Urothelium cell line (cell line): ENCODE measurements at regions not wholly inside any gene's neighbourhood (a gene's known extent, or its start where the extent isn't known, plus 50 kb on each side); places are given as distances from the start of the nearest gene placed in this dataset.

Source experiments
- DNase-seq: peaks from one replicate; pipeline ENCODE4 v3.0.0; 2011; ENCODE audit warnings: low spot score, mixed read lengths
- FAIRE-seq: peaks from 2 replicates; lab custom pipeline; 2011; peaks lifted over from hg19 to GRCh38; lab: Jason Lieb, UNC

- FAIRE-seq (no peak), DNase-seq (no peak)
These were observed 262.9 kb upstream of the TRPM3 start for GRCh38 chr9:71384343-71384742.

DNA sequence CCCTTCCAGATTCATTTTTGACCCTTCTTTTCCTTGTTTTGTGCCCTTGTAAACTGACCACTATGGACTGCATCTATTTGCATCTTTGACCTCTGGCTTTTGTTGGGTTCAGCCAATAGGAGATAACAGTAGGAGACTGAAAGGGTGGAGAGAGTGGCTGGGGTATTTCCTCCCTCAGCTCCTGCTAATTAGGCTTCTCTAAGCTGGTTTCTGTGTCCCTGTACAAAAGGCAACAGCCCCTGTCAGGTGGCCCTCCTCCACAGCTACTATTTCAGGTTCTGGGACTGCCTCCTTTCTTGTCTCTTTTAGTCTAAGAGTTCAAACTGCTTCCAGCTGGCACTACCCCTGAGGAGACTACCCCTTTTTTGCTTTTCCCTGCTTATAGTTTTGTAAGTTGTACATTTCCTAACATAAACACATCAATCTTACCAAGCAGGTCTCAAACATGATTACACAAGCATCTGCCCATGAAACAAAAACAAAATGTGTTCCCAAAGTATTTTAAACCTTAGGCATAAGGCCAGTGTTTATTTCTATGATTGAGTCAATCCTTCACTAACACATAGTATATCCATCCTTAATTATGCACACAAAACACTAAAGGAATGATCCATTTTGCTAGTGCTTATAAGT is 262.0 kb upstream of the TRPM3 start:
- FAIRE-seq (no peak), DNase-seq (no peak)

DNA sequence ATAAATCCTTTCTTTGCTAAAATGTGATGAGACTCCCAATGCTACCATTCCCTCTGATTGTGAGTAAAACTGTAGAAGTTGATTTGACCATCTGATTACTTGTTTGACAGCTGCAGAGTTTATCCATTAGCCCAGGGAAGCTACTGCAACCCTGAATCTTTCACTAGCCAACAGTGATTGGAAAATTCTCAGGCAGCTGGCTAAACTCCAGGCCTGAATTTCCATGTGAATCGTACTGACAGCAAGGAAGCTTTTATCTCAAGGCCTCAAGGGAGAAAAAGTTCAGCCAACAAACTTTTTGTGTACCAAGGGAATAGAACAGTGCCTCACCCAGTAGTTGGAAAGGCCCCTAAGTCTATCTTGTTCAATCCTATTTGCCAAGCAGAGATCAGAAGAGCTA is 246.7 kb upstream of the TRPM3 start:
- no peak for FAIRE-seq
- DNase-seq = no peak

DNA sequence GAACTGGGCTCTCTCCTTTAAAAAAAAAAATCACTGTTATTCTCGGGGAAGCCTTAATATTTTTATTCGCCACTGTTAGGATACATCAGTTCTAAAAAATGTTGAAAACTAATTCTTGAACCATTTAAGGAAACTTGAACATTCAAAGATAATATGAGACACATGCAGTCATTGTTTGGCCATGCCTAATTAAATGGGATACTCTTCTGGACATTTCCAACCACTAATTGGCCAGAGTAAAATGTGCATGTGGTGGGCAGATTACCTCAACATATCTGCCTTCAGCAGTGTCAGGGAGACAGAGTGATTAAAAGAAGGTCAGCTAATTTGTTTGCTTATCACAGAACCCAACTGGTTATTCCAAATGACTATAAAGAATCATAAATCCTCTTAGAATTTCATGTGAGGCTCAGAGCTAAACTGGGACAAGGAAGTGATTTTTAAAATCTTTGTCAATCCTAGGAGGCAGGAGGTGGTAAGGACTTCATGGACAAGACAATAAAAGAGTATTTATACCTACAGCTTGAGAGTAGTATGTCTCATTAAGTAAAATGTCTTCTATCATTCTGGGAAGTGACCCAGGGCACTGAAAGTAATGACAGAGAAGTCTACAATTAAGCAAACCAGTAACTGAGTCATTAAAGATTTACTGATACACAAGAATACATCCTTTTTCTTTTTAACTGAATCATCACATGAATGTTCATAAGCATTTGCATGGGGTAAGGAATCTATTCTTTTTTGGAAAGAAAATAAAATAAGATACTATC is 242.9 kb upstream of the TRPM3 start:
- FAIRE-seq = no peak
- no peak for DNase-seq

DNA sequence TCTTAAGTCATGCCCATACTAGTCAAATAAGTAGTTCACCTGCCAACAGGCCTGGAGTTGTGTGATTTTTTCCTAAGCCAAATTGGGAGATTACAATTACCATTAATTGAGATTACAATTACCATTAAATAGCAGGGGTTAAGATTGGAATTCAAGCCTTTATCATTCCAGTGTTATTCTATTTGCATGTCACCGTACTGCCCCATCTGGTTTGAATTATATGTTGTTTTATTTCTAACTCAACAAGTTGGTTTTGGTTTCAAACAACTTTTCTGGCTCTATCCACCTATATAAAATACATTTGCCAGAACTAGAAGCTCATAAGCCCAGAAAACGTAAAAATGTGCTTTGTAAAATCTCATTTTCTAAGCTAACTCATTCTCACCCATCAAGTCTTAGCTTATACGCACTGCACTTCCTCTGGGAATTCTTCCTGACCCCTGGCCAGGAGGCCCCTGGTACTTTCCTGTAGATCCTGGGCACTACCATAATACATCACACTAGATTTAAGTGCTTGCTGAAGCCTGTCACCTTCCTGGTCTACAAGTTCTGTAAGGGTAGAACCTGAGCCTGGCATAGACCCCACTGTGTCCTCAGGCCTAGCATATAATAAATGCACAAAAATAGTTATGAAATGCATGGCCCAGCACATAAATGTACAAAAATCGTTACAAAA is 242.0 kb upstream of the TRPM3 start:
- DNase-seq (no peak), FAIRE-seq (no peak)

GRCh38 chr9:71361357-71361756 is 239.9 kb upstream of the TRPM3 start:
- DNase-seq = no peak
- no peak for FAIRE-seq

DNA sequence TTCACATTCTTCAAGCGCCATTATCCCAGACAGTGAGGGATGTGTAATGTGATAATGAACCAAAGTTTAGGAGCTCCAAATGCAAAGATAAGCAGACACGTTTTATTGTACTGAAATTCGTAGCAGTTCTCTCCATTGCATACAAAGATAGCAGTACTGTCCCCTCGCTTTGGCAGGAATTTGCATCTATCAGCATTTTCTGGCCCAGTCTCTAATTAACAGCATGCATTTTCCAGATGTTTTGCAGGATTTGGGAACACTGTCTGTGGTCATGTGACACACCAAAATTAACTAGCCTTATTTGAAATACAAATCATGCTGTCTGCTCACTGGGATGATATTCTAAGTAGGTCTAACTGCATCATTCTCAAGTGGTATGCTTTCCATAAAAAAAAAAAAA is 235.9 kb upstream of the TRPM3 start:
- FAIRE-seq (no peak), DNase-seq (no peak)

DNA sequence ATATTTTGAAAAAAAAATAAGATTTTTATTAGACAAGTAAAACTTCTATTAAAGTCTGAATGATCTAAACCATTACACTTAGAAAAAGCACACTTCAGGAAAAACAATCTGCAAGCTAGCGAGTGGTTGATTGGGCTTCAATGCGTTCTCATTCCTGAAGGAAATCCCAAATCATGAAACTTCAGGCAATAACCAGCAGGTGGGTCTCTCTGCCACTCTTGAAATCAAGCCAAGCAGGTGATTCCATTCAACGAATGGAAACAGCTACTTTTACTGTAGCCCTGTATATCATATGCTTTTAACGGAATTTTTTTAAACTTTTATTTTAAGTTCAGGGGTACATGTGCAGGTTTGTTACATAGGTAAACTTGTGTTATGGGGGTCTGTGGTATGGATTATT is 234.5 kb upstream of the TRPM3 start:
- no peak for DNase-seq
- no peak for FAIRE-seq

- FAIRE-seq (no peak), DNase-seq (no peak)
These were observed 232.3 kb upstream of the TRPM3 start for GRCh38 chr9:71353720-71354119.

DNA sequence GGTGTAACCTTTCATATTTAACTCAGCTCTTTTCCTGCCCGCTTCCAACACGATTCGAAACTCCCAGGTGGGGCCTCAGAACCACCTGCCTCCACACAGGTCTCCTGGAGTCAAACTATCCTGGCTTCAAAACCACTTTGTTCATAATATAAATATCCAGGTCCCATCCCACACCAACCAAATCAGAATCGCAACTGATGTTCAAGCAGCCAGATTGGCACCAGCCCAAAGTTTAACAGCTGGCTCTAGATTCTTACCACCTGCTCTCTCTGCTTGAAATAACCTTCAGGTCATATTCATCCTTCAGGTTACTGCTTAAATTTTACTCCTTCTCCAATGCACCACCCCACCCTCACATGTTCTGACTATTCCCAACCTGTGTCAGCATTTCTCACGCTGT is 231.4 kb upstream of the TRPM3 start:
- FAIRE-seq (no peak), DNase-seq (no peak)

GRCh38 chr9:71349218-71349617 is 227.8 kb upstream of the TRPM3 start:
- no peak for DNase-seq

GRCh38 chr9:71333321-71333720 is 211.9 kb upstream of the TRPM3 start:
- FAIRE-seq = no peak
- DNase-seq = no peak

More at GRCh38 chr9:71349218-71349617, 227.8 kb upstream of the TRPM3 start:
- no peak for FAIRE-seq

- FAIRE-seq (no peak), DNase-seq (no peak)
These were observed 210.2 kb upstream of the TRPM3 start for GRCh38 chr9:71331603-71332002.

DNA sequence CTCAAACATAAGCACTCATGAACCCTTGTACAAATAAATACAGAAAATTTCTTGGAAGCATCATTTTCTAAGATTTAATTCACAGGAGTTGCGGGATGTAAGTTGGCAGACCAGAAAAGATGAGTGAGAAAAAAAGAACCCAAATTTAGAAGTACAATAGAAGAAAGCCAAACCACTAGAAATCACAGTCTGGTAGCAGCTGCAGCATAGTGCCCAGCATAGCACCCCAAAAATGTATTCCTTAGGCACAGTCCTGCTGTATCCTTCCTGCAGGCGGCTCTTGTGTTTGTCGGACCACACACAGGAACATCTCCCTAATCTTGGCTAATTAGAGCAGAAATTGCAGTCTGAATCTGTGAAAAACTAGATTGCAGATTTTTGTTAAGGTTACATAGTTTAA is 208.5 kb upstream of the TRPM3 start:
- FAIRE-seq = no peak

DNA sequence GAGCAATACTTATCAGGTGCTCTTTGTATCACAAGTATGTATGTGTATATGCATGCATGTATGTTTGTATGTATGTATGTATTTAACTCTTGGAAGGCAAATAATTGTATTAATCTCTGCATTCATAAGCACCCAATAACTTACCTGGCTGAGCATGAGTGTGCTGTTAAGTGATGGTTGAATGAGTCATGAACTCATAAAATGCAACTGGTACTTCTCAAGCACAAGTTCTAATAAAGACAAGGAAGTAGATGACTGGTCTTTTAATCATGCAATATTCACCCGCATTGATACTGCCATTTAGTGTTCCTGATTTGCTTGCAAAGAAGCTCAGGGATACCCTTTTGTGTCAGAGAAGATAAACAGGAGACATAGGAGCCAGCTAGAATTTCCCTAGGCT is 204.9 kb upstream of the TRPM3 start:
- FAIRE-seq (no peak), DNase-seq (no peak)

More for the DNA sequence above, 208.5 kb upstream of the TRPM3 start:
- DNase-seq = no peak

DNA sequence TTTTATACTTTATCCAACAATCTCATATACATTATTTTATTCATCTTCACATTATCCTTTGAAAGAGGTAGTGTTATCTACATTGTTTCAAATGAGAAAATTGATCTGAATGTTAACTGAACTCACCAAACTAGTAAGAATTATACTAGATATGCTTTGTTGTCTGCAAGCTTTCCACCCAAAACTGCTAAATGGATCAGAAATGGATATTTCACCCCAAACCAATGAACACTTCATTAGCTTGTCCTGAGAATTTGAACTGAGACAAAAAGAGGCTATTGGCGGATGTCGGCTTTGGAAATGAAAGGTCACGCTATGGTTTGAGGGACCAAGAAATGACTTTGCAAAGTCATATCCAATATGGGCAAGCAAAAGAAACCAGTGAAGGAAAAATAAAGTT is 201.9 kb upstream of the TRPM3 start:
- FAIRE-seq (no peak), DNase-seq (no peak)

GRCh38 chr9:71322311-71322710 is 200.9 kb upstream of the TRPM3 start:
- DNase-seq (no peak), FAIRE-seq (no peak)

DNA sequence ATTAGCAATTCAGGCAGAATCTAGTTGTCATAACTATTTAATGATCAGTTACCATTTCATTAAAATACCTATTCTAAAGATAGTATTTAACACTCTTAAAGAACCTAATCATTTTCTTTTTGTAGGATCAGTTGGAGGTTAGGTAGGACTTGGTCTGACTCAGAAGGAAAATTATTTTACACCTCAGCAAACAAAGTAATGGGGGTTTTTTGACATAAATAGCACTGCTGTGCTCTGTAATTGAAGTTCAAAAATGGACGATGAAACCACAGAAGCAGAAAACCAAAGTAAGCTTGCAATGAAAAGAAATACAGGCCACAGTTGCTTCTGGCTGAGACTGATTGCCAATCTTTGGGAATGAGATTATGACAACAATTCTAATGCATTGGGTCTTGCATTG is 187.0 kb upstream of the TRPM3 start:
- FAIRE-seq (no peak), DNase-seq (no peak)

DNA sequence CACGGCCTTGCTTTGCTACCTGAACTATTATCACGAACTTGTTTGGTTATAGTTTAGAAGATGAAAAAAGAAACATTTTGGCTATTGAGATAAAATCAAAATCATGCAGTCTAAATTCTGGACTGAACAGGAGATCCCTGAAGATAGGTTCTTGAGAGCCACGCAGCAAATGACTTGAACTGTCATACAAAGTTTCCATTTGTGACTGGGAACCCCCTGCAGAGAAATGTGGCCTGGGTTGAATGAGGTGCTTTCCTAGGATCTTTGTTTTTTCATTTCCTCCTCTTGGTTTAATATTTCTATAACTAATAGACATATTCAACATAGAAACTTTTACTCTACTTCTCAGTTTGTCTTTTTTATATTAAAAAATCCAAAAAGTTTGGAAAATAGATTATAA is 184.7 kb upstream of the TRPM3 start:
- DNase-seq (no peak), FAIRE-seq (no peak)

- no peak for FAIRE-seq
- DNase-seq = no peak
These were observed 181.9 kb upstream of the TRPM3 start for GRCh38 chr9:71303351-71303750.

- DNase-seq (no peak), FAIRE-seq (no peak)
These were observed 181.4 kb upstream of the TRPM3 start for GRCh38 chr9:71302776-71303175.

- DNase-seq = no peak
- FAIRE-seq = no peak
These were observed 174.5 kb upstream of the TRPM3 start for GRCh38 chr9:71295928-71296327.
